ENCODE measurements at regions not wholly inside any gene's neighbourhood (a gene's known extent, or its start where the extent isn't known, plus 50 kb on each side); places are given as distances from the start of the nearest gene placed in this dataset.

DNA sequence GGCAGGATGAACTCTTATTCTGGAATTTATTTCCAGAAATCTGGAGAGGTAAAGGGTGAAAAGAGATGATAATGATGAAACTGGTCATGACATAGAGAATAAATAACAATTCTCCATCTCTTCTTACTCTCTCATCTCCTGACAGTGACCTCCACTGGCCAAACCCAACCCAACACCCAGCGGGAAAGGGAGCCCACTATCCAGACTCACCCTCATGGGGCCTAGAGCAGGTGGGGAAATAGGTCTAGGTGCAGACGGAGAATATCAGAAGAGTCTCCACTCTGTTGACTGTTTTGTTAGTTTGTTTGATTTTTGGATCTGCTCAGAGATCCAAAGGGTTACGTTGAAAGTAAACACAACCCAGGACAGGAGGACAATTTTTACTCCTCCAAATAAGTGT is 263.2 kb upstream of the PARD3B start:
- peaks cover 9% of the 10 kb centered on the region for H3K27me3 Mint-ChIP-seq (ENCODE audit: insufficient read depth, low read depth, poor library complexity)
- Histone ChIP-seq H3F3A (replicated peaks; ENCODE audit: low read depth) (peaks cover 6% of the 10 kb centered on the region; the same call in 1 of the 2 replicates), H3K27me3 (ENCODE audit: insufficient read depth) (no peaks in the 10 kb centered on the region), H3K79me2 (replicated peaks; ENCODE audit: insufficient read depth) (no peaks in the 10 kb centered on the region), H3K4me1 (ENCODE audit: insufficient read depth) (peaks cover 27% of the 10 kb centered on the region), H3K4me3 (no peak overlapping the region; the same call in 1 of the 2 replicates), H3K27ac (ENCODE audit: low read depth) (peak overlapping the region; percentile 75), H3K36me3 (ENCODE audit: insufficient read depth) (no peaks in the 10 kb centered on the region), H2AFZ (no peak overlapping the region), H4K20me1 (replicated peaks; ENCODE audit: insufficient read depth) (no peaks in the 10 kb centered on the region), H3K9me2 (ENCODE audit: insufficient read depth) (peaks cover 22% of the 10 kb centered on the region), H3K4me2 (peak overlapping the region; percentile 53)
- ATAC-seq = peak; percentile 49
- no peaks in the 10 kb centered on the region for H3K9me3 Mint-ChIP-seq
- peak overlapping the region; percentile 11; the same call in 1 of the 3 replicates for H3K4me3 Mint-ChIP-seq
- peak overlapping the region; percentile 66 for H3K27ac Mint-ChIP-seq
- no peak for TF ChIP-seq CREB1 (CRISPR knock-in tag; IDR thresholded peaks at IDR 0.05; ENCODE audit: low read depth)
- TF ChIP-seq ZNF114 (CRISPR knock-in tag; IDR thresholded peaks at IDR 0.05) = 0 out of 2 replicates have a peak, but pooled peaks have one; percentile 31
- peak; percentile 77 for TF ChIP-seq ZNF462 (CRISPR knock-in tag; IDR thresholded peaks at IDR 0.05)
- no peak for TF ChIP-seq EZH2phosphoT487 (IDR thresholded peaks at IDR 0.05; ENCODE audit: unreplicated experiment)
- no peak for TF ChIP-seq POLR2AphosphoS5 (IDR thresholded peaks at IDR 0.05; ENCODE audit: low read depth)
- TF ChIP-seq, protein P1, sequence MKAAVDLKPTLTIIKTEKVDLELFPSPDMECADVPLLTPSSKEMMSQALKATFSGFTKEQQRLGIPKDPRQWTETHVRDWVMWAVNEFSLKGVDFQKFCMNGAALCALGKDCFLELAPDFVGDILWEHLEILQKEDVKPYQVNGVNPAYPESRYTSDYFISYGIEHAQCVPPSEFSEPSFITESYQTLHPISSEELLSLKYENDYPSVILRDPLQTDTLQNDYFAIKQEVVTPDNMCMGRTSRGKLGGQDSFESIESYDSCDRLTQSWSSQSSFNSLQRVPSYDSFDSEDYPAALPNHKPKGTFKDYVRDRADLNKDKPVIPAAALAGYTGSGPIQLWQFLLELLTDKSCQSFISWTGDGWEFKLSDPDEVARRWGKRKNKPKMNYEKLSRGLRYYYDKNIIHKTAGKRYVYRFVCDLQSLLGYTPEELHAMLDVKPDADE (IDR thresholded peaks at IDR 0.05) = no peak
- TF ChIP-seq CTCF (conservative IDR thresholded peaks at IDR 0.05; ENCODE audit: low read depth in 2 of 2) = peak; percentile 25 to 33; a peak in 3 of 4 replicates
- TF ChIP-seq, protein P2, sequence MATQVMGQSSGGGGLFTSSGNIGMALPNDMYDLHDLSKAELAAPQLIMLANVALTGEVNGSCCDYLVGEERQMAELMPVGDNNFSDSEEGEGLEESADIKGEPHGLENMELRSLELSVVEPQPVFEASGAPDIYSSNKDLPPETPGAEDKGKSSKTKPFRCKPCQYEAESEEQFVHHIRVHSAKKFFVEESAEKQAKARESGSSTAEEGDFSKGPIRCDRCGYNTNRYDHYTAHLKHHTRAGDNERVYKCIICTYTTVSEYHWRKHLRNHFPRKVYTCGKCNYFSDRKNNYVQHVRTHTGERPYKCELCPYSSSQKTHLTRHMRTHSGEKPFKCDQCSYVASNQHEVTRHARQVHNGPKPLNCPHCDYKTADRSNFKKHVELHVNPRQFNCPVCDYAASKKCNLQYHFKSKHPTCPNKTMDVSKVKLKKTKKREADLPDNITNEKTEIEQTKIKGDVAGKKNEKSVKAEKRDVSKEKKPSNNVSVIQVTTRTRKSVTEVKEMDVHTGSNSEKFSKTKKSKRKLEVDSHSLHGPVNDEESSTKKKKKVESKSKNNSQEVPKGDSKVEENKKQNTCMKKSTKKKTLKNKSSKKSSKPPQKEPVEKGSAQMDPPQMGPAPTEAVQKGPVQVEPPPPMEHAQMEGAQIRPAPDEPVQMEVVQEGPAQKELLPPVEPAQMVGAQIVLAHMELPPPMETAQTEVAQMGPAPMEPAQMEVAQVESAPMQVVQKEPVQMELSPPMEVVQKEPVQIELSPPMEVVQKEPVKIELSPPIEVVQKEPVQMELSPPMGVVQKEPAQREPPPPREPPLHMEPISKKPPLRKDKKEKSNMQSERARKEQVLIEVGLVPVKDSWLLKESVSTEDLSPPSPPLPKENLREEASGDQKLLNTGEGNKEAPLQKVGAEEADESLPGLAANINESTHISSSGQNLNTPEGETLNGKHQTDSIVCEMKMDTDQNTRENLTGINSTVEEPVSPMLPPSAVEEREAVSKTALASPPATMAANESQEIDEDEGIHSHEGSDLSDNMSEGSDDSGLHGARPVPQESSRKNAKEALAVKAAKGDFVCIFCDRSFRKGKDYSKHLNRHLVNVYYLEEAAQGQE (IDR thresholded peaks at IDR 0.05; ENCODE audit: unreplicated experiment) = no peak
- no peak for TF ChIP-seq ZNF331 (CRISPR knock-in tag; IDR thresholded peaks at IDR 0.05; ENCODE audit: low read depth)
- no peaks in the 10 kb centered on the region for H3K36me3 Mint-ChIP-seq (ENCODE audit: low read depth)
- DNase-seq (ENCODE audit: low spot score) = no peak
- peaks cover 41% of the 10 kb centered on the region for H3K4me1 Mint-ChIP-seq

Measured in GM23338 (cell line).